Liver (tissue), 8 donors: ENCODE measurements at regions not wholly inside any gene's neighbourhood (a gene's known extent, or its start where the extent isn't known, plus 50 kb on each side); places are given as distances from the start of the nearest gene placed in this dataset.

Experiments used
- DNase-seq: peaks from one replicate; pipeline ENCODE4 v3.0.0-alpha.2; 2017; ENCODE audit warnings: low spot score
- H3K27ac ChIP-seq, 2 donors: one replicate each; pipeline ENCODE4 v1.7.0; 2013; ENCODE audit warnings: inconsistent platforms in 2 of 2, low read length in 2 of 2, control low read depth in 1 of 2, low read depth in 1 of 2, mild to moderate bottlenecking in 1 of 2
- H3K27me3 ChIP-seq, 4 donors: one replicate each; pipeline versions ENCODE4 v1.6.1 to v1.7.0; 2013; ENCODE audit warnings: low read length in 3 of 4, inconsistent platforms in 1 of 4, mild to moderate bottlenecking in 1 of 4, moderate library complexity in 1 of 4; ENCODE audit not compliant: control insufficient read depth in 4 of 4, insufficient read depth in 4 of 4
- H3K36me3 ChIP-seq, 4 donors: one replicate each; pipeline versions ENCODE4 v1.6.1 to v1.7.0; 2013; ENCODE audit warnings: low read length in 3 of 4, mild to moderate bottlenecking in 3 of 4, low read depth in 1 of 4, moderate library complexity in 1 of 4; ENCODE audit not compliant: control insufficient read depth in 4 of 4, insufficient read depth in 3 of 4
- H3K4me1 ChIP-seq, 4 donors: one replicate each; pipeline versions ENCODE4 v1.6.1 to v1.7.0; 2013; ENCODE audit warnings: low read length in 3 of 4, mild to moderate bottlenecking in 3 of 4, moderate library complexity in 1 of 4; ENCODE audit not compliant: control insufficient read depth in 4 of 4, insufficient read depth in 4 of 4
- H3K4me3 ChIP-seq, 3 donors: one replicate each; pipeline versions ENCODE4 v1.6.1 to v1.7.0; 2013; ENCODE audit warnings: low read length in 3 of 3, control low read depth in 1 of 3, low read depth in 1 of 3, mild to moderate bottlenecking in 1 of 3
- H3K9ac ChIP-seq, 2 donors: one replicate each; pipeline ENCODE4 v1.7.0; 2013; ENCODE audit warnings: low read length in 2 of 2, mild to moderate bottlenecking in 2 of 2, moderate library complexity in 2 of 2, control low read depth in 1 of 2, low read depth in 1 of 2
- H3K9me3 ChIP-seq, 4 donors: one replicate each; pipeline versions ENCODE4 v1.6.1 to v1.7.0; 2013; ENCODE audit warnings: low read length in 3 of 4; ENCODE audit not compliant: control insufficient read depth in 4 of 4
- ATF3 ChIP-seq: IDR thresholded peaks from 2 replicates; pipeline ENCODE4 v1.6.1; 2016; ENCODE audit warnings: antibody characterized with exemption
- CTCF ChIP-seq: fragments of 150-350 bp; IDR thresholded peaks from 2 replicates; pipeline ENCODE4 v1.5.1; 2017; ENCODE audit warnings: improper control_type of control experiment, low read depth, low read length; ENCODE audit not compliant: missing input control
- EGR1 ChIP-seq, 2 donors: IDR thresholded peaks; 2 replicates each; pipeline ENCODE4 v1.6.1; 2016 to 2018; ENCODE audit warnings: antibody characterized with exemption in 2 of 2, low read depth in 2 of 2
- FOXA1 ChIP-seq: IDR thresholded peaks from 2 replicates; pipeline ENCODE4 v1.6.1; 2016; ENCODE audit warnings: antibody characterized with exemption
- FOXA2 ChIP-seq: IDR thresholded peaks from 2 replicates; pipeline ENCODE4 v1.6.1; 2016; ENCODE audit warnings: antibody characterized with exemption
- GABPA ChIP-seq, 2 donors: IDR thresholded peaks in 1 of 2; conservative IDR thresholded peaks in 1 of 2; 2 replicates each; pipeline ENCODE4 v1.6.1; 2016; ENCODE audit warnings: antibody characterized with exemption in 2 of 2, mild to moderate bottlenecking in 1 of 2, moderate library complexity in 1 of 2
- HNF4A ChIP-seq, 2 donors: conservative IDR thresholded peaks; 2 replicates each; pipeline ENCODE4 v1.6.1; 2016; ENCODE audit warnings: antibody characterized with exemption in 2 of 2, mild to moderate bottlenecking in 2 of 2
- HNF4G ChIP-seq: IDR thresholded peaks from 2 replicates; pipeline ENCODE4 v1.6.1; 2016; ENCODE audit warnings: antibody characterized with exemption
- JUND ChIP-seq, 2 donors: IDR thresholded peaks; 2 replicates each; pipeline ENCODE4 v1.6.1; 2016; ENCODE audit warnings: antibody characterized with exemption in 2 of 2
- NR2F2 ChIP-seq: IDR thresholded peaks from 2 replicates; pipeline ENCODE4 v1.6.1; 2016; ENCODE audit warnings: antibody characterized with exemption
- RAD21 ChIP-seq, 2 donors: IDR thresholded peaks; 2 replicates each; pipeline ENCODE4 v1.6.1; 2016; ENCODE audit warnings: antibody characterized with exemption in 2 of 2, mild to moderate bottlenecking in 2 of 2
- REST ChIP-seq: IDR thresholded peaks from 2 replicates; pipeline ENCODE4 v1.6.1; 2016; ENCODE audit warnings: antibody characterized with exemption, mild to moderate bottlenecking
- RXRA ChIP-seq, 2 donors: IDR thresholded peaks; 2 replicates each; pipeline ENCODE4 v1.6.1; 2017 to 2018; ENCODE audit warnings: antibody characterized with exemption in 2 of 2, mild to moderate bottlenecking in 1 of 2
- SP1 ChIP-seq: IDR thresholded peaks from 2 replicates; pipeline ENCODE4 v1.6.1; 2018; ENCODE audit warnings: antibody characterized with exemption, mild to moderate bottlenecking
- TAF1 ChIP-seq: conservative IDR thresholded peaks from 2 replicates; pipeline ENCODE4 v1.6.1; 2016; ENCODE audit warnings: antibody characterized with exemption, mild to moderate bottlenecking
- YY1 ChIP-seq: IDR thresholded peaks from 2 replicates; pipeline ENCODE4 v1.6.1; 2016; ENCODE audit warnings: antibody characterized with exemption, mild to moderate bottlenecking
- ZBTB33 ChIP-seq: IDR thresholded peaks from 2 replicates; pipeline ENCODE4 v1.6.1; 2016; ENCODE audit warnings: antibody characterized with exemption
- WGBS: extraction: QIAGEN DNeasy Blood & Tissue Kit; methylation state at CpG from one replicate; pipeline ENCODE4 v1.1.7; 2013; 5-methylcytosine and 5-hydroxymethylcytosine counted together
- donor health status: healthy.
- donor health status: healthy.
- donor health status: healthy.
- donor health status: healthy.
- donor health status: healthy.

- TF ChIP-seq FOXA2 (no peak), JUND (IDR thresholded peaks at IDR 0.05) (no peak), CTCF (no peak), TAF1 (no peak), ATF3 (no peak), EGR1 (IDR thresholded peaks at IDR 0.05; ENCODE audit: low read depth in 2 of 2) (no peak), RXRA (IDR thresholded peaks at IDR 0.05) (no peak), SP1 (no peak), YY1 (no peak), GABPA (IDR thresholded peaks at IDR 0.05 in 1 of 2, conservative IDR thresholded peaks at IDR 0.05 in 1 of 2) (no peak), NR2F2 (no peak), HNF4G (no peak), REST (no peak), ZBTB33 (no peak), FOXA1 (no peak), RAD21 (IDR thresholded peaks at IDR 0.05) (no peak), HNF4A (conservative IDR thresholded peaks at IDR 0.05) (no peak)
- 89% methylated on average over 2 of the region's 2 CpGs for WGBS
- Histone ChIP-seq H3K27me3 (no peaks in the 10 kb centered on the region), H3K9ac (no peak overlapping the region), H3K9me3 (no peaks in the 10 kb centered on the region), H3K4me3 (no peak overlapping the region), H3K4me1 (no peaks in the 10 kb centered on the region), H3K36me3 (no peaks in the 10 kb centered on the region), H3K27ac (no peak overlapping the region)
- no peak for DNase-seq
Measured at GRCh38 chr1:56399326-56399725, 180.0 kb downstream of the PLPP3 start.

GRCh38 chr1:56397811-56398231 lies 181.5 kb downstream of the PLPP3 start:
- H3K27ac ChIP-seq = no peak overlapping the region
- 78% methylated on average over 2 of the region's 2 CpGs for WGBS
- no peak overlapping the region for H3K4me3 ChIP-seq
- no peaks in the 10 kb centered on the region for H3K27me3 ChIP-seq
- no peaks in the 10 kb centered on the region for H3K4me1 ChIP-seq
- no peaks in the 10 kb centered on the region for H3K36me3 ChIP-seq
- H3K9me3 ChIP-seq = no peaks in the 10 kb centered on the region
- H3K9ac ChIP-seq = no peak overlapping the region
- DNase-seq = no peak
- no peak for TF ChIP-seq GABPA (IDR thresholded peaks at IDR 0.05 in 1 of 2, conservative IDR thresholded peaks at IDR 0.05 in 1 of 2)
- no peak for TF ChIP-seq HNF4G
- TF ChIP-seq NR2F2 = no peak
- no peak for TF ChIP-seq FOXA1
- no peak for TF ChIP-seq ATF3
- no peak for TF ChIP-seq TAF1
- no peak for TF ChIP-seq REST
- no peak for TF ChIP-seq ZBTB33
- no peak for TF ChIP-seq HNF4A (conservative IDR thresholded peaks at IDR 0.05)
- no peak for TF ChIP-seq YY1
- TF ChIP-seq SP1 = no peak
- TF ChIP-seq JUND (IDR thresholded peaks at IDR 0.05) = no peak
- no peak for TF ChIP-seq FOXA2
